Motor neuron (in vitro differentiated cells): ENCODE measurements at regions not wholly inside any gene's neighbourhood (a gene's known extent, or its start where the extent isn't known, plus 50 kb on each side); places are given as distances from the start of the nearest gene placed in this dataset.

Experiments
- ATAC-seq, 8 experiments: fragments of 200-7000 bp; cut with Tn5 transposase; replicated peaks in 6 of 8; 2 replicates each; pipeline ENCODE4 v1.8.0; 2021; ENCODE audit warnings: mild to moderate bottlenecking in 8 of 8, moderate library complexity in 8 of 8
- H3K27ac ChIP-seq, 2 donors: fragments of 250-450 bp; sonication (Bioruptor Pico); 2 replicates each; pipeline ENCODE4 v1.9.0; 2021; ENCODE audit warnings: antibody characterized with exemption in 2 of 2, mild to moderate bottlenecking in 2 of 2, moderate library complexity in 1 of 2
- H3K4me1 ChIP-seq, 2 donors: fragments of 250-450 bp; sonication (Bioruptor Pico); replicated peaks in 1 of 2; 2 replicates each; pipeline ENCODE4 v1.6.1; 2021; ENCODE audit warnings: antibody characterized with exemption in 2 of 2, mild to moderate bottlenecking in 2 of 2, moderate library complexity in 1 of 2
- H3K4me3 ChIP-seq, 5 donors: fragments of 250-450 bp; sonication (Bioruptor Pico); 2 replicates each; pipeline ENCODE4 v1.9.0; 2021; ENCODE audit warnings: antibody characterized with exemption in 5 of 5, mild to moderate bottlenecking in 5 of 5, moderate library complexity in 4 of 5
- WGBS, 10 experiments: fragments of 450-650 bp; shearing (Covaris generic); methylation state at CpG; one replicate each; pipeline ENCODE4 v1.0.0; 2022; 5-methylcytosine and 5-hydroxymethylcytosine counted together
- in situ Hi-C, 9 experiments: fragments of 400-800 bp; cut with MboI; loops; one replicate each; pipeline ENCODE4 v1.15.0; 2021; ENCODE audit warnings: low sequenced_read_pairs in 9 of 9, low pct_unique_long_range_greater_than_20kb in 2 of 9; ENCODE audit not compliant: unreplicated experiment in 9 of 9

- 80 to 100% (median 92%) methylated on average over 1 to 7 of the region's 8 CpGs; no CpG with 5 or more reads in 6 of the 10 experiments for WGBS, 10 experiments
- in situ Hi-C loops: no loop called here
- no peak overlapping the region for H3K27ac ChIP-seq
- peaks cover 0 to 8% of the 10 kb centered on the region in 2 donors for H3K4me1 ChIP-seq
- H3K4me3 ChIP-seq: no peak overlapping the region
- peak in 1 of 8 experiments; percentile 63 for ATAC-seq
Observed at GRCh38 chr7:444606-445005, 75.0 kb downstream of the PDGFA start.

- no peak overlapping the region for H3K27ac ChIP-seq
- peaks cover 0 to 4% of the 10 kb centered on the region in 2 donors for H3K4me1 ChIP-seq
- ATAC-seq: no peak
- no peak overlapping the region for H3K4me3 ChIP-seq
- WGBS, 10 experiments: 80 to 95% methylated on average over 2 to 4 of the region's 14 CpGs; no CpG with 5 or more reads in 8 of the 10 experiments
- in situ Hi-C loops: no loop called here
Observed at GRCh38 chr7:445020-445419, 74.6 kb downstream of the PDGFA start.

GRCh38 chr7:445563-446288 is 73.9 kb downstream of the PDGFA start:
- peak in 5 of 8 experiments; percentile 9 to 62 (median 36) for ATAC-seq
- WGBS, 10 experiments: no CpG with 5 or more reads among the region's 14 CpGs
- Histone ChIP-seq H3K27ac (no peak overlapping the region), H3K4me1 (peaks cover 0 to 3% of the 10 kb centered on the region in 2 donors), H3K4me3 (no peak overlapping the region)
- in situ Hi-C loops: no loop called here

GRCh38 chr7:446289-446935 is 73.2 kb downstream of the PDGFA start:
- Histone ChIP-seq H3K27ac (no peak overlapping the region), H3K4me1 (peaks cover 0 to 4% of the 10 kb centered on the region in 2 donors), H3K4me3 (no peak overlapping the region)
- 61 to 88% methylated on average over 5 of the region's 29 CpGs; no CpG with 5 or more reads in 8 of the 10 experiments for WGBS, 10 experiments
- in situ Hi-C loops: no loop called here
- peak in 1 of 8 experiments; percentile 20 for ATAC-seq
